ENCODE measurements at regions not wholly inside any gene's neighbourhood (a gene's known extent, or its start where the extent isn't known, plus 50 kb on each side); places are given as distances from the start of the nearest gene placed in this dataset.

DNA sequence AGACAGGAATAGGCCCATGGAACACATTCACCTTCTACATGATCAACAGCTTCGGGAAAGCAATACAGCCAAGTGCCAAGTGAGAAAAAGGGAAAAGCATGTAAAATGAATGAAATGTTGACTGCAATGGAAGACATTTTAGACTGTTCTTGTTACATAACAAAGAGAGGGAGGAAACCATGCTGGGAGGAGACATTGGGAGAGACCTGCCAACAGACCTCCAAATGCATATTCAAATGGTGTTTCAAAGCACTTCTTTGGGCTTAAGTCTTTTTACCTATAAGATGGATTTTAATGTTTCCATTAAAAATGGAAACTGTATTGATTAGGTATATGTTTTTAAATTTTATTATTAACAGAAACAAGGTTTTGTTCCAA lies 350.0 kb upstream of the THBS1 start:
- TF ChIP-seq, protein P1, sequence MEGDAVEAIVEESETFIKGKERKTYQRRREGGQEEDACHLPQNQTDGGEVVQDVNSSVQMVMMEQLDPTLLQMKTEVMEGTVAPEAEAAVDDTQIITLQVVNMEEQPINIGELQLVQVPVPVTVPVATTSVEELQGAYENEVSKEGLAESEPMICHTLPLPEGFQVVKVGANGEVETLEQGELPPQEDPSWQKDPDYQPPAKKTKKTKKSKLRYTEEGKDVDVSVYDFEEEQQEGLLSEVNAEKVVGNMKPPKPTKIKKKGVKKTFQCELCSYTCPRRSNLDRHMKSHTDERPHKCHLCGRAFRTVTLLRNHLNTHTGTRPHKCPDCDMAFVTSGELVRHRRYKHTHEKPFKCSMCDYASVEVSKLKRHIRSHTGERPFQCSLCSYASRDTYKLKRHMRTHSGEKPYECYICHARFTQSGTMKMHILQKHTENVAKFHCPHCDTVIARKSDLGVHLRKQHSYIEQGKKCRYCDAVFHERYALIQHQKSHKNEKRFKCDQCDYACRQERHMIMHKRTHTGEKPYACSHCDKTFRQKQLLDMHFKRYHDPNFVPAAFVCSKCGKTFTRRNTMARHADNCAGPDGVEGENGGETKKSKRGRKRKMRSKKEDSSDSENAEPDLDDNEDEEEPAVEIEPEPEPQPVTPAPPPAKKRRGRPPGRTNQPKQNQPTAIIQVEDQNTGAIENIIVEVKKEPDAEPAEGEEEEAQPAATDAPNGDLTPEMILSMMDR (IDR thresholded peaks at IDR 0.05) = no peak
- TF ChIP-seq, protein P2, sequence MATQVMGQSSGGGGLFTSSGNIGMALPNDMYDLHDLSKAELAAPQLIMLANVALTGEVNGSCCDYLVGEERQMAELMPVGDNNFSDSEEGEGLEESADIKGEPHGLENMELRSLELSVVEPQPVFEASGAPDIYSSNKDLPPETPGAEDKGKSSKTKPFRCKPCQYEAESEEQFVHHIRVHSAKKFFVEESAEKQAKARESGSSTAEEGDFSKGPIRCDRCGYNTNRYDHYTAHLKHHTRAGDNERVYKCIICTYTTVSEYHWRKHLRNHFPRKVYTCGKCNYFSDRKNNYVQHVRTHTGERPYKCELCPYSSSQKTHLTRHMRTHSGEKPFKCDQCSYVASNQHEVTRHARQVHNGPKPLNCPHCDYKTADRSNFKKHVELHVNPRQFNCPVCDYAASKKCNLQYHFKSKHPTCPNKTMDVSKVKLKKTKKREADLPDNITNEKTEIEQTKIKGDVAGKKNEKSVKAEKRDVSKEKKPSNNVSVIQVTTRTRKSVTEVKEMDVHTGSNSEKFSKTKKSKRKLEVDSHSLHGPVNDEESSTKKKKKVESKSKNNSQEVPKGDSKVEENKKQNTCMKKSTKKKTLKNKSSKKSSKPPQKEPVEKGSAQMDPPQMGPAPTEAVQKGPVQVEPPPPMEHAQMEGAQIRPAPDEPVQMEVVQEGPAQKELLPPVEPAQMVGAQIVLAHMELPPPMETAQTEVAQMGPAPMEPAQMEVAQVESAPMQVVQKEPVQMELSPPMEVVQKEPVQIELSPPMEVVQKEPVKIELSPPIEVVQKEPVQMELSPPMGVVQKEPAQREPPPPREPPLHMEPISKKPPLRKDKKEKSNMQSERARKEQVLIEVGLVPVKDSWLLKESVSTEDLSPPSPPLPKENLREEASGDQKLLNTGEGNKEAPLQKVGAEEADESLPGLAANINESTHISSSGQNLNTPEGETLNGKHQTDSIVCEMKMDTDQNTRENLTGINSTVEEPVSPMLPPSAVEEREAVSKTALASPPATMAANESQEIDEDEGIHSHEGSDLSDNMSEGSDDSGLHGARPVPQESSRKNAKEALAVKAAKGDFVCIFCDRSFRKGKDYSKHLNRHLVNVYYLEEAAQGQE (IDR thresholded peaks at IDR 0.05; ENCODE audit: insufficient read depth in 1 of 2, low read depth in 2 of 2, low read length in 1 of 2) = no peak
- no peak for TF ChIP-seq TCF7L2 (IDR thresholded peaks at IDR 0.05; ENCODE audit: low read depth, low read length)
- TF ChIP-seq POLR2AphosphoS5 (IDR thresholded peaks at IDR 0.05; ENCODE audit: low read depth, low read length) = no peak
- TF ChIP-seq SIN3A (IDR thresholded peaks at IDR 0.05; ENCODE audit: borderline replicate concordance, insufficient read depth, low read depth, low read length) = no peak

All from Panc1 (cell line).